GM18907 (cell line): ENCODE measurements at regions not wholly inside any gene's neighbourhood (a gene's known extent, or its start where the extent isn't known, plus 50 kb on each side); places are given as distances from the start of the nearest gene placed in this dataset.
"Not testable (repeated sequence)": the region's sequence is repeated elsewhere in the genome, so short reads cannot be mapped to it uniquely, and the experiment has no call there.

Experiments used
- ATAC-seq: cut with Tn5 transposase; IDR thresholded peaks from one replicate; pipeline ENCODE4 v1.9.1; 2021; ENCODE audit warnings: mild to moderate bottlenecking, moderate library complexity; ENCODE audit not compliant: unreplicated experiment

DNA sequence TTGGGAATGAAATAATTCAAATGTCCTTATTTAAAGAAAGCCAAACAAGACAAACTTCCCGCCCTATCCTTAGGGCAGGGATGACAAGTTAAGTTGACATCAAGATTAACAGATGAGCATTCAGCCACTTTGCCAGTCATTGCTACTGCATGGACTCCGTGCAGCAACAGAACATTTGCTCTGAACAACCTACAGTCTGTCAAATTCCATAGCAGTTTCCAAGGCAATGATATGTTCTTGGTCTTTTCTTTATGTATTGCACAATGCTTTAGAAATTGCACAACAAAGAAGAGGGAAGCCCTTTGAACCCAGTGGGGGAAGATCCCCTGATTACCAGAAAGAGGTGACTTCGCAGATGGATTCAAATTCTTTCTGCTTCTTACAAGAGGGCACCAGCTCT is 269.8 kb downstream of the BCAT1 start:
- no peak for ATAC-seq

DNA sequence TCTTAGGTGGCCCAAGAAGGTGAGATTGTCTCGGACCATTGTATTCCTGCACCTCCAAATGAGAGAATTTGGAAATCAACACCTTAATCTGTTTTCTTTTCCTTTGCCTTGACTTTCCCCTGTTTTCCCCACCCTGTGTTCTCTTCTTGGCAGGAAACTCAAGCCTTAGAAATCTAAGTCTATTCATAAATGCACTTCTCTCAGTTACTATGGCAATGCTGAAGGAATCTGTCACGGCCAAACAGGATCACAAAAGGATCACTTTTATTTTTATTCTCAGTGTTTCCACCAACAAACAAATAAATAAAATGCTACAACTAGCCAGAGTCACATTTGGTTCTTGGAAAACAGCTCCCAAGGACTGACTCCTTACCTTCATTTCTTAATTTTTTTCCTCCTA is 270.5 kb downstream of the BCAT1 start:
- ATAC-seq, result no peak

DNA sequence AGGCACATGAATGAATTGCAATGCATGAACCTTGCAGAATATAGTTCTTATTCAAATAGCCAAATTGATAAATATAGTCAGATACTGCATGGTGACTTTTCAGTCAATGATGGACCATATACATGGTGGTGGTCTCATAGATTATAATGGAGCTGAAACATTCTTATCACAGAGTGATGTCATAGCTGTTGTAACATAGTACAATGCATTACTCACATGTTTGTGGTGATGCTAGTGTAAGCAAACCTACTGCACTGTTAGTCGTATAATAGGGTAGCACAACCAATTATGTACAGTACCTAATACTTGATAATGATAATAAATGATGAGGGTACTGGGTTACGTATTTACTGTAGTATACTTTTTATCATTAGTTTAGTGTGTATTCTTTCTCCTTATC is 280.3 kb downstream of the BCAT1 start:
- ATAC-seq, result no peak

GRCh38 chr12:24664161-24664880 is 284.6 kb downstream of the BCAT1 start:
- ATAC-seq, result no peak

DNA sequence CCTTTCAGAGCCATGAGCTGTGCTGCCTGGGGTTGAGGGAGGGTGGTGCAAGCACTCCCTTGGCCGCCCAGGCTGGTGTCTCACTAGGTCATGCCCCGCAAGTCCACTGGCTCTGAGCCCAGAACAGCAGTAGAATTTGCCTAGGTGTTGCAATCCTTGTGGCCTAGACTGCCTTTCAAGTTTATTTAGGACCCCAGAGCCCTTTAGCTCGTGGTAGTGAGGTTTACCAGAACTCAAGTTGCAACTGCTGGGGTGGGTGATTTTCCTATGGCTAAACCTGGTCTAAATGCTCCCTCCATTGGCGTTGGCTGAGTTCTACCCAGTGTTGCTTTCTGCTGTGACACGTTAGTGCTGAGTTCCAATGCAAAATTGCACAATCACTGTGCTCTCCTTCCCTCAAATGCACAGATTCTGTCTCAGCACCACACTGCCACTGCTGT is 287.2 kb downstream of the BCAT1 start:
- no peak for ATAC-seq

- no peak for ATAC-seq
Observed at GRCh38 chr12:24659016-24659415, 289.9 kb downstream of the BCAT1 start.

GRCh38 chr12:24654344-24654743 is 294.6 kb downstream of the BCAT1 start:
- not testable (repeated sequence) for ATAC-seq

DNA sequence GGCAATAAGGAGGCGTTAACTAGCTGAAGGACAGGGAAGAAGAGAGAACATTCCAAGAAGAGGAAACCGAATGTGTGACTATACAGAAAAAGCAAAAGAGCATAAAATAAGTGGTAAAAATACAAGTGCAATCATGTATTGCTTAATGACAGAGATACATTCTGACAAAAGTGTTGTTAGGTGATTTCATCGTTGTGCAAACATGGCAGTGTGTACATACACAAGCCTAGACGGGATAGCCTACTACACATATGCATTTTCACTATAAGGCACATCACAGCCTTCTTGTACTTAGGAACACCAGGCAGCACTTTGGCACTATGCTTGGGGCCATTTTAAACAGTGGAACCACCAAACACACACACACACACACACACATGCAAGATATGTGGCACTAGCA is 299.3 kb downstream of the BCAT1 start:
- no peak for ATAC-seq

- ATAC-seq, result no peak
Observed at GRCh38 chr12:24649209-24649608, 299.7 kb downstream of the BCAT1 start.

GRCh38 chr12:24645254-24645653 is 303.6 kb downstream of the BCAT1 start:
- ATAC-seq, result no peak

DNA sequence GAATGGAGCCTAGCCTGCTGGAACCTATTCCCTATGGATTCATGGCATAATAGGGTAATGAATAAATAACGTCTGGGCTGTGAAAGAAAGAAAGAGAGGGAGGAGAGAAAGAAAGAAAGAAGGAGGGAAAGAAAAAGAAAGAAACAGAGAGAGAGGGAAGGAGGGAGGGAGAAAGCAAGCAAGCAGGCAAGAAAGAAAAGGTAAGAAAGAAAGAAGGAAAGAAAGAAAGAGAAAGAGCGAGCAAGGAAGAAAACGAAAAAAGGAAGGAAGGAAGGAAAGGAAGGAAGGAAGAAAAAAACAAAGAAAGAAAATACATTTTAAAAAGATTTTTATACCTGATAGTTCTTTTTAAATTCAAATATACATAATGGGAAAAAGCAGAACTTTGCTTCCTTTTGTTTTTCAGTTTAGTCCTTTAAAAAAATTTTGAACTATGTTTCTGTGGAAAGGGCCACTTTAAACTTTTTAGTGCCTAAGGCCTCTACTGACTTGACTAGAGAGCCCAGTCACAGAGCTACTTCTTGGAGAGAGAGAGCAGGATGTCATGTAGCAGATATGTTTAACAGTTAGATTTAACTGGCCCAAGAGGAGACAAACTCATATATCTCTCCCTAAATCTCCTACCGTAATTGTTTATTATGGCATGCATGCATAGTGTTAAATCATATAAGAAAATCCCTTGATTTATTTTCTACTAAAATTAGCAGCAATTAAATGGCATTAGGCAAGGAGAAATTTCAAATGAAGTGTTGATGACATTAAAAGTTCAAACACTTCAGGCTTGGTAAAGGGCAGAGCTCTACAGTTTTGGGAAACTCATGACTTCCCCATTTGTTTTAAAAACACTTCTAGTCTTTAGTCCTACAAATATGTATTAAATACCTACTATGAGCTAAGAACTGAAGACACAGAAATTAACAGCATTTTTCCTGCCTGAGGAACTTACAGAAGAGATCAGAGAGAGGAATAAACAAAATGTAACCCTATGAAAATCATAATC is 305.5 kb downstream of the BCAT1 start:
- ATAC-seq, result no peak

DNA sequence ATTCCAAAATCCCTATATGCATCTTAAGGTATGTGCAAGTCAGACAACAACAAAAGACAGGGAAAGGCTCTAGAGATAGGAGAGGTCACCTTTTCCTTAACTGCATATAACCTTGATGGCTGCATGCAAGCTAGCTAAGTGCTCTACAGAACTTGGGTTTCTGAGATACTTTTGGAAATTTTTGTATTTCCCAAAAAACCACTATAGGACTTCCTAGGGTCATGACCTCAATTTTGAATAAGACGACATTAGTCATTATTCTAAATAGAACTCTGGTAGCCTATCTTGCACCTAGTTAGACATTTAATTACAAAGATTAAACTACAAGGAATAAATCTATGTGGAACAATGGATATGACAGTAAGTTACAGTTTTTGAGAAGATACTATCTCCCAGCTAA is 309.3 kb downstream of the BCAT1 start:
- ATAC-seq, result no peak

GRCh38 chr12:24632466-24632865 is 316.4 kb downstream of the BCAT1 start:
- ATAC-seq, result no peak

DNA sequence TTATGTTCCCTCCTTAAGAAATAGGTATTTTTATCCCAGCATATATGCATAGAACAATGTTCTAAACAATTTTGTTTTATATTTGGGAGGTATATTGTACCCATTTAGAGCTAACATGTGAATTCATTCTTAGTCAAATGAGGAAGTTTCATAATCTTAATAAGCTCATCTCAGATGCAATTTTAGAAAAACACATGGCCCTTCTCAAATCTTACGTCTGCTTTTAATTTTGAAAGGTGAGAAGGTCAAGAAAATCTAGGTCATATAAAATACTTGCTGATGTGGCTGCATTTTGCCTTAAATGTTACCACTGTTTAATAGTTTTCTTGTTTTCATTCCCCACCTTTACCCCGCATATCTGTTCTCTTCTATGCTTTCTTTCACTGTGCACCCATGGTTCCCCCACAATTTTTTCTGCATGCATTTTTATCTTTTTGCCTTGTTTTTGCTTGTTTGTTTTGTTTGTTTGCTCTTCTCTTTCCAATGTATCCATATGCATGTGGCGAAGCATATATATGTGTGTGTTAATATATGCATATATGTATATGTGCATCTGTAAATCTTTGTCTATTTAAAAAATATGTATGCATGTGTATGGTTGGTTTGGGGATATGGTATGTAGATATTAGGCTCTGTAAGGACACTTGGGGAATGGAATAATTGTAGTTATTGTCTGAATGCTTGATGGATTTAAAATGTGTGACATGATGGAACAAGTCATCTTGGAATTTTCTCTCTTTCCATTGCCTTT is 317.1 kb downstream of the BCAT1 start:
- no peak for ATAC-seq

GRCh38 chr12:24630856-24631255 is 318.0 kb downstream of the BCAT1 start:
- ATAC-seq, result no peak

DNA sequence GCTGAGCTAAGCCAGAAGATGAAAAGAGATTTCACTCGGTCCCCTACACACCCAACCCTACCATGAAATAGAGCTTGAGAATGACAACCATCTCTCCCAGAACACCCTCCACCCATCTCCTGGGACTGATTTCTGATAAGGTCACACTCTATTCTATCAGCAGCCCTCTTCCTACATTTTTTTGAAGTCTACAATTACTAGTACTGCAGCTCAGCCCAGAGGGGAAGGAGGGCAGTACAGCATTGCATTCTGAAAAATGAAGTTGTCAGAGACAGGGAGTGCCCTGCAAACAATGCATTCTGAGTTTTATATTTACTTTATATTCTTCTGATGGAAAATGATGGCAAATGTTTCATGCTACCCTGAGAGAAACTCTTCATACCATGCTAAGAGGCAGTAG is 318.5 kb downstream of the BCAT1 start:
- no peak for ATAC-seq

- ATAC-seq, result no peak
Observed at GRCh38 chr12:24625103-24625502, 323.8 kb downstream of the BCAT1 start.

GRCh38 chr12:24619954-24620353 is 328.9 kb downstream of the BCAT1 start:
- ATAC-seq, result not testable (repeated sequence)

- ATAC-seq, result no peak
Observed at GRCh38 chr12:24617471-24617870, 331.4 kb downstream of the BCAT1 start.

- no peak for ATAC-seq
Observed at GRCh38 chr12:24615967-24616411, 332.9 kb downstream of the BCAT1 start.

DNA sequence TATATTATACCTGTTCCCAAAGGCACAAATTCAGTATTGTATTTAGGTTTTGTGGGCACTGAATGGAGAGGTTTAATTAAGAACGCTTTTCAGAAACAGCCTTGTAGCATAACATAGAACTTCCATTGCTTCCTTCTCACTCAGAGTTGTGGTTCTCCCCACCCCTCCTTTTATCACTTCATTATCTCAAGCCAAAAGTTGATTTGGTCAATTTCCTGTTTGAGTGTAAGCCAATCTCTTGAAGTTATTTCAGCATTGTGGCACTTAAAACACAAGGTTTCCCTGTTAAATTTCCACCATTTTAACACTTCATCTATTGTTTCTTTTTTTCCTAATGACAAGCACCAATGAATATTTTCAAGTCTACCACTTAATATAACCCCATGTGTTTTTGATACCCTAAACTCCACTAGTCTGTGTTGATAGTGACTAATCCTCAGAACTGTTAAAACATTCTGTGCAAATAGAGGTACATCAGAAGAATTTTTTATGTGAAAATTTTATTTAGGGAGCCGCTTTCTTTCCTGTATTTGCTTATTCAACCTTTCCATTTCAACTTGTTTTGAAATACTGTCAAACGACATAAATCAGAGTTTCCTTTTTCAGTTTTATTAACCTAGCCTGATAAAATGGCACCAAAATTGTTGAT is 340.1 kb downstream of the BCAT1 start:
- ATAC-seq, result no peak
